Right cardiac atrium (tissue), 5 donors: ENCODE measurements at regions not wholly inside any gene's neighbourhood (a gene's known extent, or its start where the extent isn't known, plus 50 kb on each side); places are given as distances from the start of the nearest gene placed in this dataset.

Experiments
- ATAC-seq, 2 donors: fragments of 200-7000 bp; cut with Tn5 transposase; one replicate each; pipeline versions ENCODE4 v1.8.0 to v1.9.1; 2020; ENCODE audit warnings: moderate library complexity in 2 of 2, mild to moderate bottlenecking in 1 of 2
- DNase-seq, 3 donors: peaks; one replicate each; pipeline ENCODE4 v3.0.0-alpha.2; 2020
- H3K27ac ChIP-seq: one replicate; pipeline ENCODE4 v1.5.1; 2013; ENCODE audit warnings: mild to moderate bottlenecking, low read length, control low read depth, moderate library complexity
- H3K27me3 ChIP-seq: one replicate; pipeline ENCODE4 v1.6.1; 2013; ENCODE audit not compliant: control insufficient read depth, insufficient read depth
- H3K4me1 ChIP-seq: one replicate; pipeline ENCODE4 v1.6.1; 2013; ENCODE audit warnings: low read length; ENCODE audit not compliant: control insufficient read depth, insufficient read depth
- H3K4me3 ChIP-seq: one replicate; pipeline ENCODE4 v1.5.1; 2013; ENCODE audit warnings: low read length, control low read depth
- H3K9me3 ChIP-seq: one replicate; pipeline ENCODE4 v1.6.1; 2013; ENCODE audit warnings: low read length; ENCODE audit not compliant: control insufficient read depth
- WGBS: extraction: QIAGEN DNeasy Blood & Tissue Kit; methylation state at CpG from one replicate; pipeline ENCODE4 v1.1.7; 2013; 5-methylcytosine and 5-hydroxymethylcytosine counted together
- intact Hi-C, 4 donors: fragments of 100-400 bp; cut with DNase I; formaldehyde crosslinking; loops; one replicate each; pipeline versions ENCODE4 v1.11.0 to v1.14.0; 2022 to 2023
- donor health status: healthy with polysubstance abuse.
- donor health status: DM: no; HTN: yes; CAD: no.
- donor health status: DM: no; HTN: no; CAD: no.
- donor health status: DM: no; HTN: yes; CAD: no; lungs with severe emphysema.
- donor health status: DM: yes; HTN: yes; CAD: no.

- WGBS, result 97% methylated on average over 1 of the region's 1 CpG
- DNase-seq (no peak), ATAC-seq (no peak)
- Histone ChIP-seq H3K9me3 (no peaks in the 10 kb centered on the region), H3K27ac (no peak overlapping the region), H3K4me1 (no peaks in the 10 kb centered on the region), H3K27me3 (no peaks in the 10 kb centered on the region), H3K4me3 (no peak overlapping the region)
- intact Hi-C loops, result loop anchor here (5.0 to 10.0 kb wide), 4 partner anchors 262 to 536 kb away; no protein-coding TSS in a partner anchor
These were observed 155.2 kb downstream of the SLC38A4 start for GRCh38 chr12:46670636-46671035.

GRCh38 chr12:46669720-46670119 is 156.1 kb downstream of the SLC38A4 start:
- Histone ChIP-seq H3K4me1 (no peaks in the 10 kb centered on the region), H3K27ac (no peak overlapping the region), H3K4me3 (no peak overlapping the region), H3K27me3 (no peaks in the 10 kb centered on the region), H3K9me3 (no peaks in the 10 kb centered on the region)
- intact Hi-C loops, result loop anchor here (5.0 to 10.0 kb wide), 6 partner anchors 135 to 535 kb away; no protein-coding TSS in a partner anchor
- ATAC-seq, result no peak
- WGBS, result 63% methylated on average over 2 of the region's 2 CpGs
- no peak for DNase-seq

- no peak overlapping the region for H3K27ac ChIP-seq
- H3K27me3 ChIP-seq, result no peaks in the 10 kb centered on the region
- no peaks in the 10 kb centered on the region for H3K4me1 ChIP-seq
- H3K9me3 ChIP-seq, result no peaks in the 10 kb centered on the region
- no peak for ATAC-seq
- no peak for DNase-seq
- intact Hi-C loops, result loop anchor here in 2 of 4 donors (10.0 kb wide), 2 partner anchors 133 to 513 kb away; no protein-coding TSS in a partner anchor
- H3K4me3 ChIP-seq, result no peak overlapping the region
These were observed 158.2 kb downstream of the SLC38A4 start for GRCh38 chr12:46667551-46667950.

GRCh38 chr12:46664761-46665287 is 161.0 kb downstream of the SLC38A4 start:
- Histone ChIP-seq H3K9me3 (no peaks in the 10 kb centered on the region), H3K27me3 (no peaks in the 10 kb centered on the region), H3K27ac (no peak overlapping the region), H3K4me3 (no peak overlapping the region), H3K4me1 (no peaks in the 10 kb centered on the region)
- whole genome bisulfite sequencing, result 35% methylated on average over 3 of the region's 3 CpGs
- ATAC-seq (no peak), DNase-seq (no peak)
- intact Hi-C loops, result loop anchor here in 2 of 4 donors (5.0 to 10.0 kb wide), 3 partner anchors 130 to 510 kb away; partner anchors contain the start of gene SLC38A2 (in 2 of the 2)

GRCh38 chr12:46663318-46663717 is 162.5 kb downstream of the SLC38A4 start:
- intact Hi-C loops, result loop anchor here in 2 of 4 donors (5.0 to 10.0 kb wide), 3 partner anchors 129 to 509 kb away; partner anchors contain the start of gene SLC38A2 (in 2 of the 2)
- no peaks in the 10 kb centered on the region for H3K4me1 ChIP-seq
- H3K9me3 ChIP-seq, result no peaks in the 10 kb centered on the region
- DNase-seq (no peak), ATAC-seq (no peak)
- H3K27me3 ChIP-seq, result no peaks in the 10 kb centered on the region
- H3K27ac ChIP-seq, result no peak overlapping the region
- no peak overlapping the region for H3K4me3 ChIP-seq

- no peaks in the 10 kb centered on the region for H3K9me3 ChIP-seq
- WGBS, result 36% methylated on average over 2 of the region's 2 CpGs
- DNase-seq, result no peak
These were observed 164.5 kb downstream of the SLC38A4 start for GRCh38 chr12:46661110-46661845.

GRCh38 chr12:46660719-46661109 is 165.1 kb downstream of the SLC38A4 start:
- Histone ChIP-seq H3K4me3 (no peak overlapping the region), H3K27me3 (no peaks in the 10 kb centered on the region), H3K27ac (no peak overlapping the region), H3K9me3 (no peaks in the 10 kb centered on the region), H3K4me1 (peaks cover 4% of the 10 kb centered on the region)
- 40% methylated on average over 5 of the region's 5 CpGs for WGBS
- DNase-seq (no peak), ATAC-seq (no peak)
- intact Hi-C loops, result loop anchor here in 2 of 4 donors (5.0 to 10.0 kb wide), 3 partner anchors 126 to 506 kb away; partner anchors contain the start of gene SLC38A2 (in 2 of the 2)

More at GRCh38 chr12:46661110-46661845, 164.5 kb downstream of the SLC38A4 start:
- no peak overlapping the region for H3K27ac ChIP-seq
- peak; percentile 86 to 91 for ATAC-seq
- H3K4me1 ChIP-seq, result peaks cover 4% of the 10 kb centered on the region
- no peaks in the 10 kb centered on the region for H3K27me3 ChIP-seq
- intact Hi-C loops, result loop anchor here in 2 of 4 donors (5.0 to 10.0 kb wide), 3 partner anchors 126 to 506 kb away; partner anchors contain the start of gene SLC38A2 (in 2 of the 2)
- no peak overlapping the region for H3K4me3 ChIP-seq

- 47% methylated on average over 1 of the region's 1 CpG for WGBS
- H3K4me3 ChIP-seq, result no peak overlapping the region
- H3K27ac ChIP-seq, result no peak overlapping the region
- no peak for DNase-seq
- intact Hi-C loops, result loop anchor here in 2 of 4 donors (5.0 to 10.0 kb wide), 3 partner anchors 125 to 505 kb away; partner anchors contain the start of gene SLC38A2 (in 2 of the 2)
- peaks cover 4% of the 10 kb centered on the region for H3K4me1 ChIP-seq
- ATAC-seq, result peak; percentile 22 to 23
- H3K27me3 ChIP-seq, result no peaks in the 10 kb centered on the region
- no peaks in the 10 kb centered on the region for H3K9me3 ChIP-seq
These were observed 165.5 kb downstream of the SLC38A4 start for GRCh38 chr12:46660276-46660675.

- DNase-seq (no peak), ATAC-seq (no peak)
- Histone ChIP-seq H3K4me1 (peaks cover 4% of the 10 kb centered on the region), H3K27ac (no peak overlapping the region), H3K27me3 (no peaks in the 10 kb centered on the region), H3K9me3 (no peaks in the 10 kb centered on the region), H3K4me3 (no peak overlapping the region)
- intact Hi-C loops, result loop anchor here in 3 of 4 donors (5.0 to 10.0 kb wide), 5 partner anchors 103 to 505 kb away; partner anchors contain the start of gene SLC38A2 (in 3 of the 3)
- 3% methylated on average over 4 of the region's 4 CpGs for WGBS
These were observed 166.0 kb downstream of the SLC38A4 start for GRCh38 chr12:46659824-46660223.

- intact Hi-C loops, result loop anchor here in 2 of 4 donors (5.0 to 10.0 kb wide), 2 partner anchors 102 to 284 kb away; partner anchors contain the start of gene SLC38A2 (in 1 of the 2)
- 47% methylated on average over 10 of the region's 10 CpGs for WGBS
- H3K27ac ChIP-seq, result peak overlapping the region; percentile 52
- peaks cover 4% of the 10 kb centered on the region for H3K4me1 ChIP-seq
- peak in 1 of 3 donors; percentile 41 for DNase-seq
- H3K27me3 ChIP-seq, result no peaks in the 10 kb centered on the region
- H3K9me3 ChIP-seq, result no peaks in the 10 kb centered on the region
- peak in 1 of 2 donors; percentile 58 for ATAC-seq
- H3K4me3 ChIP-seq, result peak overlapping the region; percentile 5
These were observed 166.7 kb downstream of the SLC38A4 start for GRCh38 chr12:46659032-46659650.
